ENCODE measurements at regions not wholly inside any gene's neighbourhood (a gene's known extent, or its start where the extent isn't known, plus 50 kb on each side); places are given as distances from the start of the nearest gene placed in this dataset.

GRCh38 chr7:8827329-8827728 is 393.9 kb downstream of the NXPH1 start:
- no peak for TF ChIP-seq POLR2A (IDR thresholded peaks at IDR 0.05)
- no peak for TF ChIP-seq CTCF (IDR thresholded peaks at IDR 0.05)
